EH (cell line): ENCODE measurements at regions not wholly inside any gene's neighbourhood (a gene's known extent, or its start where the extent isn't known, plus 50 kb on each side); places are given as distances from the start of the nearest gene placed in this dataset.

Experiments
- DNase-seq: peaks from one replicate; pipeline ENCODE4 v3.0.0-alpha.2; 2015; ENCODE audit warnings: low read depth

GRCh38 chr1:98480271-98480670 lies 181.2 kb upstream of the SNX7 start:
- no peak for DNase-seq

GRCh38 chr1:98478121-98478520 lies 183.4 kb upstream of the SNX7 start:
- DNase-seq: no peak

- no peak for DNase-seq
These were observed 188.6 kb upstream of the SNX7 start for GRCh38 chr1:98472878-98473277.

- DNase-seq: no peak
These were observed 189.9 kb upstream of the SNX7 start for GRCh38 chr1:98471633-98472032.

- DNase-seq: peak; percentile 69
These were observed 193.3 kb upstream of the SNX7 start for GRCh38 chr1:98468111-98468717.

GRCh38 chr1:98467586-98467985 lies 193.9 kb upstream of the SNX7 start:
- no peak for DNase-seq

- DNase-seq: no peak
These were observed 194.4 kb upstream of the SNX7 start for GRCh38 chr1:98467122-98467521.

GRCh38 chr1:98461873-98462385 lies 199.6 kb upstream of the SNX7 start:
- no peak for DNase-seq

- DNase-seq: no peak
These were observed 201.4 kb upstream of the SNX7 start for GRCh38 chr1:98460136-98460535.

- DNase-seq: no peak
These were observed 202.0 kb upstream of the SNX7 start for GRCh38 chr1:98459486-98459870.

GRCh38 chr1:98458511-98459485 lies 202.7 kb upstream of the SNX7 start:
- no peak for DNase-seq

GRCh38 chr1:98457248-98457647 lies 204.3 kb upstream of the SNX7 start:
- no peak for DNase-seq

- DNase-seq: no peak
These were observed 206.9 kb upstream of the SNX7 start for GRCh38 chr1:98454666-98455065.

GRCh38 chr1:98453066-98453465 lies 208.5 kb upstream of the SNX7 start:
- DNase-seq: no peak

- DNase-seq: no peak
These were observed 209.4 kb upstream of the SNX7 start for GRCh38 chr1:98452162-98452561.

GRCh38 chr1:98441281-98441680 lies 220.2 kb upstream of the SNX7 start:
- DNase-seq: no peak

GRCh38 chr1:98439471-98439870 lies 222.1 kb upstream of the SNX7 start:
- no peak for DNase-seq

GRCh38 chr1:98437540-98437939 lies 224.0 kb upstream of the SNX7 start:
- DNase-seq: no peak

- DNase-seq: no peak
These were observed 224.5 kb upstream of the SNX7 start for GRCh38 chr1:98437011-98437410.

- DNase-seq: no peak
These were observed 231.5 kb upstream of the SNX7 start for GRCh38 chr1:98429965-98430443.

GRCh38 chr1:98428864-98429263 lies 232.7 kb upstream of the SNX7 start:
- DNase-seq: no peak

- DNase-seq: no peak
These were observed 233.9 kb upstream of the SNX7 start for GRCh38 chr1:98427664-98428063.

- DNase-seq: no peak
These were observed 235.4 kb upstream of the SNX7 start for GRCh38 chr1:98426092-98426491.
